HG02571 (cell line): ENCODE measurements at regions not wholly inside any gene's neighbourhood (a gene's known extent, or its start where the extent isn't known, plus 50 kb on each side); places are given as distances from the start of the nearest gene placed in this dataset.
"Not testable (repeated sequence)": the region's sequence is repeated elsewhere in the genome, so short reads cannot be mapped to it uniquely, and the experiment has no call there.

Experiments used
- ATAC-seq: cut with Tn5 transposase; IDR thresholded peaks from one replicate; pipeline ENCODE4 v1.9.1; 2021; ENCODE audit warnings: mild to moderate bottlenecking, moderate library complexity; ENCODE audit not compliant: unreplicated experiment

- ATAC-seq: no peak
These were observed 167.5 kb downstream of the GOLGA6L4 start for GRCh38 chr15:84402856-84403608.

GRCh38 chr15:84409357-84409756 lies 173.8 kb downstream of the GOLGA6L4 start:
- not testable (repeated sequence) for ATAC-seq

- ATAC-seq: not testable (repeated sequence)
These were observed 179.2 kb upstream of the ZSCAN2 start for GRCh38 chr15:84421513-84422181.

DNA sequence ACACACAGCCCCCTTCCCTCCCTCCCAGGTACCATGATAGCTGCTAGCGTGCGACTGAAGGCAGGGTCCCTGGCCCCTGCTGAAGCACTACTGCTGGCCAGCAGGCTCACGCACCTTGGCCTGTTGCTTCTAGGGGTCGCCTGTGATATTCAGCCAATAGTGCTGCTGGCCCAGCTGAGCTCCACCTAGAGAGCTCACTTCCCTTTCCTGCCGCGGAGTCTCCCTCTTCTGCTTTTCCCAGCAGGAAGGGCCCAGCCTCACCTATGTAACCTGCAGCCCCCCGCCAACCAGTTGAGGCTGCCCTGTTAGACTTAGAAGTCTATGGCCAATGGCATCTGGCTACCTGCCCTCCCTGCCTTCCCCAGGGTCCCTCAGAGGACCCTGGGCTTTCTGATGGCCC lies 175.5 kb upstream of the ZSCAN2 start:
- not testable (repeated sequence) for ATAC-seq

GRCh38 chr15:84473305-84473877 lies 127.4 kb upstream of the ZSCAN2 start:
- ATAC-seq: not testable (repeated sequence)

DNA sequence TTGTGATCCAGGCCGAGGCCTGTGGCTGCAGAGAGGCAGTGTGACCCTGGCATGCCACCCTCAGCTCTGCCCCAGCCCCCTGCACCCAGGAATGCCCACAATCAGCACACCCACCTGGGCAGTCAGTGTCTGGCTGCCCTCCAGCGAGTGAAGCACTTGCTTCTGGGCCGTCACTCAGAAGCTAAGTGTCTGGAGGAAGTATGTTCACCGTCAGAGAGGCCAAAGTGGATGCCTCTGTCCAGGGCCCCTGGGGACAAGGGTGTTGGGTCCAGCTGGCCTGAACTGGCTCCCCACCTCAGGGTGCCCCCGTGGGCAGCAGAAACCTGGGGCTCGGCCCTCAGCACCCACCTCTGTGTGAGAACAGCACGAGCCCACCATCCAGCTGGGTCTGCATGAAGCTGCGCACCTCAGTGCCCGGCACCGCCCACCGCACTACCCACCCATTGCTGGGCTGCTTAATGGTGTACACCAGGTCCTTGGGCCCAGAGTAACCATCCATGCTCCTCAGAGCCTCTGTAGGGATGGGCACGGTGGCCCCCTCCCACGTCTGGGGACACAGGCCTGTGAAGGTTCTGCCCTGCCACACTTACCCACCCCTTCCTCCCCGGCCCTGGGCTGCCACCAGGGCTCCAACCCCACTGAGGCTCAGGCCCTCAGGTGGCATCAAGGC lies 124.3 kb upstream of the ZSCAN2 start:
- not testable (repeated sequence) for ATAC-seq

- peak; percentile 76 for ATAC-seq
These were observed 123.3 kb upstream of the ZSCAN2 start for GRCh38 chr15:84477550-84477949.

DNA sequence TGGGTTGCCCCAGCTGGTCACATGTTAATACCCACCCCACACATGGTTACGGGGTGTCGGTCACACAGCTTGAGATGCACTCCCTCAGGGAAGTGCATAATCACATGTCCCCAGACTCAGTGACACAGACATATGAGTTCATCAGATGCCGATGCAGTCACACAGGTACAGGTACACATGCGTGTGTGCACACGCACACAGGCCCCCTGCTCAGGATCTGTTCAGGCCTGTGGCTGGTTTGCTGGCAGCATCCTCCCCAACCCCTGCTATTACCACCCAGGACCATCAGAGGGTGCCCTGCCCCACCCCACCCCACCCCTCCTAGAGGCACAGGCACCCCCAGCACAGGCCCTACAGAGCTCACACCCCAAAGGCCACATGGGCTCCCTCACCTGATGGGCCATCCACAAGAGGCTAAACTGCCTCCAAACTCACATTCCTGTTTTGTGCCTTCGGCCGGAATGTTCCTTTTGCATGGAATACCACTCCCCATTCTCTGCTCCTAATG lies 120.6 kb upstream of the ZSCAN2 start:
- ATAC-seq: not testable (repeated sequence)

GRCh38 chr15:84483859-84484258 lies 117.0 kb upstream of the ZSCAN2 start:
- ATAC-seq: not testable (repeated sequence)

GRCh38 chr15:84500165-84500889 lies 100.5 kb upstream of the ZSCAN2 start:
- ATAC-seq: not testable (repeated sequence)

DNA sequence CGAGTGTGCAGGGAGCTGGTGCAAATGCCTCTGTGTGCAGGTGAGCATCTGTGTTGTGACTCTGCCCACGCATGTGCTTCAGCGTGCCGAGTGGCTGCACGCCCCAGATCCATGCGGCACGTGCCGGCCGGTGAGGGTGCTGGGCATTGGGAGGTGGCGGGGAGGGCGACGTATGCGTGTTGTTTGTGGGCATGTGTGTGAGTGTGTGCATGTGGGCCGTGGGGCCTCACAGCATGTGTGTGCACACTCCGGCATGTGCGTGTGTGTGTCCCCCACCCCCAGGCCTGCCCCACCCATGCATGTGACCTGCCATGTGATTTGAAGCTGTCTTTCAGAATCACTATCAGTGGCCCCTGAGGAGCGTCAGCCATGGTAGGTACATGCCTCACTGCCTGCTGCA lies 97.7 kb upstream of the ZSCAN2 start:
- not testable (repeated sequence) for ATAC-seq

DNA sequence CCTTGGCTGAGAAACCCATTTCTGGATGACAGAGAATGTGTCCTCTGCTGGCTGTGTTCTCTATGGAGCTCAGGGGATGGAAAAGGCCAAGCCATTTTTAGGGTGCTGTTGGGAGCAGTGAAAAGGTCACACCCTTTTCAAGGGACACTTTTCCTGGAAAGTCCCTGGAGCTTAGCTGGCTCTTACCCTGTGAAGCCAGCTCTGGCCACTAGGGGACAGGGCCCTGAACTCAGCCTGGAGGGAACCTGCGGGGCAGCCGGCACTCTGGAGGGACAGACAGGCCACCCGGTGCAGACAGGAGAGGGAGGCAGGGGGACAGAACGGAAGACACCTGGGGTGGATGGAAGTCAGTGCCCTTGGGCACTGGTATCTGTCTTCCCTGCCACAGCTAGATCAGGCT lies 95.3 kb upstream of the ZSCAN2 start:
- not testable (repeated sequence) for ATAC-seq

- ATAC-seq: not testable (repeated sequence)
These were observed 88.5 kb upstream of the ZSCAN2 start for GRCh38 chr15:84512324-84512723.

GRCh38 chr15:84516773-84517172 lies 84.0 kb upstream of the ZSCAN2 start:
- ATAC-seq: not testable (repeated sequence)

DNA sequence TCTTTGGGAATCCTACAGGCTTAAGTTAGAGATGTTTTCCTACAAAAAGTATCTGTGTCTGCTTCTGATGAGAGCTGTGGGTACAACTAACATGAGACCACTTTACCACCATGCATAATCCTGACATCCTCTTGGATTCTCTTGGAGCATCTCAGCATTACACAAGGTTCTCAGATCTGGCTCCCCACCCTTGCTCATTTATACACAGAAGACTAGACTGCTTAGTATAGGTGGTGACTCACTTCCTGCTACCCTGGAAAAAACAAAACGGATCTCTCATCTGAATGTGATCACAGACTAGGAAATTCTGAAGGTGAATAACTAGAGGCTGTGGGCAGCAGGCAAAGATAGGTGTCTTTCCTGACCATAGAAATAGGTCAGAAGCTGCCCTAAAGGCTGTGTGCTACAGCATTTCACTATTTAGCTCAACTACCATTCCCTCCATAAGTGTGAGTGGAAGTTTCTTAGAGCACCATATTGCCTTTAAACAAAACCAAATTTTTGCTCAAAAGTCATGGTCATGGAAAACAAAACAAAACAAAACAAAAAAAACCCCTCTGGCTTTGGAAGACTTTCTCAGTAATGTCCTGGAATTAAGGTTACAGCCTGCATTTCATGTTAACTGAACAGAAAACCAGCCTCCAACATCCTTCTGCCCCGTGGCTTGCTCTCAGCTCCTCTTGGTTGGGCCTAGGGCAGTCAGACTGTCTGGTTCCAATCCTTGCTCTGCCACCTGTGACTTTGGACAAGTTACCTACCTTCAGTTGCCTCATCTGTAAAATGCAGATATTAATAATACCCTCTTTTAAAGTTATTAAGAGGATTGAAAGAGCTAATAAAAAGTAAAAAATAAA lies 75.1 kb upstream of the ZSCAN2 start:
- ATAC-seq: not testable (repeated sequence)

DNA sequence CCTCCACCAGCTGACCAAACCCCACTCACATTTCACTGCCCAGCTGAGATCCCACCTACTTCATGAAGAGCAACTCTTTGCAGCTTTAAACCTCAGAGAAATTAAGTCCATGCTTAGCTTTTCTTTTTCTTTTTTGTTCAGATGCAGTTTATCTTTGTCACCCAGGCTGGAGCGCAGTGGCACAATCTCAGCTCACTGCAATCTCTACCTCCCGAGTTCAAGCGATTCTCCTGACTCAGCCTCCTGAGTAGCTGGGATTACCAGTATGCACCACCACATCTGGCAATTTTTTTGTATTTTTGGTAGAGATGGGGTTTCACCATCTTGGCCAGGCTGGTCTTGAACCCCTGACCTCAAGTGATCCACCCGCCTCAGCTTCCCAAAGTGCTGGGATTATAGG lies 70.1 kb upstream of the ZSCAN2 start:
- ATAC-seq: not testable (repeated sequence)

- not testable (repeated sequence) for ATAC-seq
These were observed 69.6 kb upstream of the ZSCAN2 start for GRCh38 chr15:84531223-84531622.

DNA sequence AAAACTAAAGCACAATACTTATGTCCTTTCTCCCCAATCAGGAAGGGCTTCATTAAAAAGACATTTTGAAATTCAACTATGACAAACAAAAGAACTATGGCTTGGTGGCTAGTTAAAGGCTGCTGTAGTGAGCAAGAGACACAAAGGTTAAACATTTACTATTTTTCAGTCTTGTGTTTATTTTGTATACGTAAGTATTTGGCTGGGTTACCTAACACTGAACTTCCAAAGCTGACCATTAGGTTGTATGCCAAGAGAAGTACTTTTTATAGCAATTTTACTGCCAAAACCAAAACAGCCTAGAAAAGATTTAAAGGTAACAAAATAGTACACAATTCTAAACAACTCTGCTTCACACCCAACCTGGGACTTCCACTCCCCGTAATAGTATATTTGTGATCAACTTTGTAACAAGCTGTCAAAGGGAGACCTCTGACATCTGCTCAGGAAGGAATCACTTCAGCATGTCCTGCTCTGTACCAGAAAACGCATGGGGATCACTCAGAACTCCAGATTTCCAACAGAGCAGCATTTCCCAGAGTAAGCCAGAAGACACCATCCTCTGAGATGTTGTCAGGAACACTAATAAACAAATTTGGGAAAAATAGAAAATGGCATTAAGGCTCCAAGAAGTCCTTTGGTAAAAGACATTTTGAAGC lies 69.0 kb upstream of the ZSCAN2 start:
- not testable (repeated sequence) for ATAC-seq

- not testable (repeated sequence) for ATAC-seq
These were observed 67.1 kb upstream of the ZSCAN2 start for GRCh38 chr15:84533705-84534104.
